Astrocyte of the cerebellum (primary cell): ENCODE measurements at regions not wholly inside any gene's neighbourhood (a gene's known extent, or its start where the extent isn't known, plus 50 kb on each side); places are given as distances from the start of the nearest gene placed in this dataset.

Experiments
- DNase-seq: peaks from one replicate; pipeline ENCODE4 v3.0.0-alpha.2; 2011; ENCODE audit warnings: low read depth
- H3K4me3 ChIP-seq: 2 replicates; pipeline ENCODE4 v1.5.1; 2011; ENCODE audit warnings: mild to moderate bottlenecking, low read depth, low read length, moderate library complexity
- in situ Hi-C: cut with HindIII; loops from 2 replicates; pipeline ENCODE4 v1.10.0; 2017; ENCODE audit warnings: low sequenced_read_pairs
- TF ChIP-seq, protein P1 (sequence below): IDR thresholded peaks from 2 replicates; pipeline ENCODE4 v1.5.1; 2012; ENCODE audit warnings: low read length, low read depth, moderate library complexity, mild to moderate bottlenecking; ENCODE audit errors: missing control alignments

- in situ Hi-C loops, result no loop called here
- DNase-seq, result no peak
- H3K4me3 ChIP-seq, result no peak overlapping the region
- TF ChIP-seq, protein P1, sequence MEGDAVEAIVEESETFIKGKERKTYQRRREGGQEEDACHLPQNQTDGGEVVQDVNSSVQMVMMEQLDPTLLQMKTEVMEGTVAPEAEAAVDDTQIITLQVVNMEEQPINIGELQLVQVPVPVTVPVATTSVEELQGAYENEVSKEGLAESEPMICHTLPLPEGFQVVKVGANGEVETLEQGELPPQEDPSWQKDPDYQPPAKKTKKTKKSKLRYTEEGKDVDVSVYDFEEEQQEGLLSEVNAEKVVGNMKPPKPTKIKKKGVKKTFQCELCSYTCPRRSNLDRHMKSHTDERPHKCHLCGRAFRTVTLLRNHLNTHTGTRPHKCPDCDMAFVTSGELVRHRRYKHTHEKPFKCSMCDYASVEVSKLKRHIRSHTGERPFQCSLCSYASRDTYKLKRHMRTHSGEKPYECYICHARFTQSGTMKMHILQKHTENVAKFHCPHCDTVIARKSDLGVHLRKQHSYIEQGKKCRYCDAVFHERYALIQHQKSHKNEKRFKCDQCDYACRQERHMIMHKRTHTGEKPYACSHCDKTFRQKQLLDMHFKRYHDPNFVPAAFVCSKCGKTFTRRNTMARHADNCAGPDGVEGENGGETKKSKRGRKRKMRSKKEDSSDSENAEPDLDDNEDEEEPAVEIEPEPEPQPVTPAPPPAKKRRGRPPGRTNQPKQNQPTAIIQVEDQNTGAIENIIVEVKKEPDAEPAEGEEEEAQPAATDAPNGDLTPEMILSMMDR, result no peak
Observed at GRCh38 chr10:77698267-77698931, 60.8 kb upstream of the KCNMA1 start.

DNA sequence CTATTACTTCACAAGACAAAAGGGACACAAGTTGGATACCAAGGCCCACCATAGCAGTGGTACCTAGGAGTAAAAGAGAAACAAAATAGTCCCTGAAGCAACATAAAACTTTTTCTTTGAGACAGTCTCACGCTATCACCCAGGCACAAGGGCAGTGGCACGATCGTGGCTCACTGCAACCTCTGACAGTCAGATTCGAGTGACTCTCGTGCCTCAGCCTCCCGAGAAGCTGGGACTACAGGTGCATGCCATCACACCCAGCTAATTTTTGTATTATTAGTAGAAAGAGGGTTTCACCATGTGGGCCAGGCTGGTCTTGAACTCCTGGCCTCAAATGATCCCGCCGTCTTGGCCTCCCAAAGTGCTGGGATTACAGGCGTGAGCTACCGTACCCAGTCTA is 59.0 kb upstream of the KCNMA1 start:
- in situ Hi-C loops, result no loop called here
- DNase-seq, result no peak
- TF ChIP-seq, protein P1, result no peak
- H3K4me3 ChIP-seq, result no peak overlapping the region

GRCh38 chr10:77695186-77695585 is 57.6 kb upstream of the KCNMA1 start:
- TF ChIP-seq, protein P1, result no peak
- DNase-seq, result no peak
- in situ Hi-C loops, result no loop called here
- no peak overlapping the region for H3K4me3 ChIP-seq

DNA sequence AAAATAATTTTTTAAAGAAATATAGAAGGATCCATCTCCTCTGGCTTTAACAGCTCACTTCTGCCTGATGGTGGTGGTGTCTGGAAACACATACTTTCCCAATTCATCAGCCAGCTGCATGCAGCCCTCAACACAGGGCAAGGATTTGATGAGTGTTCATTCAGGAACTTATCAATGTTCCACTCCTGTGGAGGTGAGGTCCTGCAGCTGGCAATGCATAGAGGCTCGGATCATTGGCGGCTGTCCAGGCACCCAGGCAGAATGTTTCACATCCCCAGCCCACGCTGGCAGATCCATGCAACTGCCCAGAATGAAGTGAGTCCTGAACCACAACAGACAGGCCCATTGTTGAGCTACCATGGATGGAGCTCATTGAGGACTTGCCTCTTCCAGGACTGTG is 55.2 kb upstream of the KCNMA1 start:
- TF ChIP-seq, protein P1, result peak; percentile 12
- in situ Hi-C loops, result no loop called here
- no peak for DNase-seq
- no peak overlapping the region for H3K4me3 ChIP-seq

DNA sequence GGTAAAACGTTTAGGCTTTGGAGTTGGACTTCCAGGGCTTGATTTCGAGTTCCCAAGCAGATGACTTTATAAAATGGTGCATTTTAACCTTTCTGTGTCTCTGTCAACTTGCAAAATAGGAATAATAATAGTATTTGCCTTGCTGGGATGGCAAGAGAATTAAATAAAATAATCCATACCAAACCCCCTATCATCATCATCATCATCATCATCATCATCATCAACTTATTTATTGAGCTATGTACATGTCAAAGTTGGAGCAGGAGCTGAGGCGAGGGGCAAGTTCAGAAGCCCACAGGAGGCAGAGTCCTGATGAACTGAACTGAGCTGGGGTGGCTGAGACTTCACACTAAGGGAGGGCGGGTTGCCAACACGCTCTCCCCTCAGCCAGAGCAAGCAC is 51.7 kb upstream of the KCNMA1 start:
- TF ChIP-seq, protein P1, result no peak
- no peak for DNase-seq
- H3K4me3 ChIP-seq, result no peak overlapping the region
- in situ Hi-C loops, result no loop called here

DNA sequence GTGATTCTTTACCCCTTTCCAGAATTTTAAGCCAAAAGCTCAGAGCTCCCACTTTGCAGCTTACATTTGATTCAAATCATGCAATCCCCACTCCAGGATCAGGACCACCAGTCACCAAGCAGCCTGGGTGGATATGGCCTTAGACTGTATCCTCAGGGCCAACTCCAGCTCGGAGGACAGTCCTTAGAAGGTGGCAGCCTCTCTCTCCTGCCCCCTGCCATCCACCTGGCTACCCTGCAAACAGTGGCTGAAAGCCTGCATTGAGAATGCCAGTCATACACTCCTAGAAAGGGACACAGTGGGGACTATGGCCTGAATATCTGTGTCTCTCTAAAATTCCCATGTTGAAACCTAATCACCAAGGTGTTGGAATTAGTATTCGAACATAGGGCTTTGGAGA is 50.0 kb upstream of the KCNMA1 start:
- DNase-seq, result no peak
- TF ChIP-seq, protein P1, result no peak
- in situ Hi-C loops, result no loop called here
- no peak overlapping the region for H3K4me3 ChIP-seq
